AG04450 (cell line): ENCODE measurements at regions not wholly inside any gene's neighbourhood (a gene's known extent, or its start where the extent isn't known, plus 50 kb on each side); places are given as distances from the start of the nearest gene placed in this dataset.

Experiments used
- CTCF ChIA-PET: fragments of 300-600, 350-600 bp; formaldehyde crosslinking; extraction: SDS; loops from one replicate; lab custom pipeline; 2022; ENCODE audit warnings: antibody characterized with exemption, inconsistent platforms; lab: Charles Lee
- POLR2A ChIA-PET: fragments of 350-600 bp; formaldehyde crosslinking; extraction: SDS; loops from one replicate; lab custom pipeline; 2021; ENCODE audit warnings: antibody characterized with exemption, inconsistent platforms; lab: Yijun Ruan, JAX
- DNase-seq: peaks from one replicate; pipeline ENCODE4 v3.0.0-alpha.2; 2011; ENCODE audit warnings: low read depth, low spot score
- H3K27ac ChIP-seq: one replicate; pipeline ENCODE4 v1.5.1; 2012; ENCODE audit warnings: low read depth, low read length, control low read depth
- H3K27me3 ChIP-seq: one replicate; pipeline ENCODE4 v1.6.0; 2012; ENCODE audit warnings: low read length; ENCODE audit not compliant: control insufficient read depth, insufficient read depth
- H3K4me3 ChIP-seq: 2 replicates; pipeline ENCODE4 v1.5.1; 2011; ENCODE audit warnings: mild to moderate bottlenecking, low read depth, low read length, control low read depth
- H3K9me3 ChIP-seq: 2 replicates; pipeline ENCODE4 v1.5.1; 2012; ENCODE audit warnings: low read length; ENCODE audit not compliant: control insufficient read depth, insufficient read depth
- CTCF ChIP-seq: IDR thresholded peaks from 2 replicates; pipeline ENCODE4 v1.5.1; 2011; ENCODE audit warnings: low read depth, low read length, control low read depth, inconsistent platforms

GRCh38 chr1:38265293-38266196 lies 219.0 kb upstream of the POU3F1 start:
- CTCF ChIA-PET: interaction anchor here (0.5 kb wide), 1 partner anchor 569 kb away, joined by 4 read pairs; no protein-coding TSS in a partner anchor
- no peak for DNase-seq
- H3K27ac ChIP-seq: no peak overlapping the region

GRCh38 chr1:38263438-38263837 lies 216.8 kb upstream of the POU3F1 start:
- Histone ChIP-seq H3K4me3 (no peak overlapping the region), H3K9me3 (no peaks in the 10 kb centered on the region), H3K27ac (no peak overlapping the region), H3K27me3 (peaks cover 2% of the 10 kb centered on the region)
- DNase-seq: no peak
- POLR2A ChIA-PET: no interaction called here
- CTCF ChIA-PET: no interaction called here
- no peak for TF ChIP-seq CTCF

More at GRCh38 chr1:38265293-38266196, 219.0 kb upstream of the POU3F1 start:
- H3K9me3 ChIP-seq: no peaks in the 10 kb centered on the region
- H3K27me3 ChIP-seq: peaks cover 3% of the 10 kb centered on the region
- no peak overlapping the region for H3K4me3 ChIP-seq
- TF ChIP-seq CTCF: no peak
- POLR2A ChIA-PET: no interaction called here

GRCh38 chr1:38261574-38261973 lies 215.0 kb upstream of the POU3F1 start:
- H3K27ac ChIP-seq: no peak overlapping the region
- TF ChIP-seq CTCF: no peak
- H3K4me3 ChIP-seq: no peak overlapping the region
- POLR2A ChIA-PET: no interaction called here
- H3K27me3 ChIP-seq: peaks cover 2% of the 10 kb centered on the region
- no peaks in the 10 kb centered on the region for H3K9me3 ChIP-seq
- CTCF ChIA-PET: no interaction called here
- DNase-seq: no peak

GRCh38 chr1:38258085-38258627 lies 211.6 kb upstream of the POU3F1 start:
- CTCF ChIA-PET: no interaction called here

More at GRCh38 chr1:38258085-38258627, 211.6 kb upstream of the POU3F1 start:
- POLR2A ChIA-PET: no interaction called here
- no peak for TF ChIP-seq CTCF
- H3K27ac ChIP-seq: no peak overlapping the region
- no peak for DNase-seq
- no peaks in the 10 kb centered on the region for H3K9me3 ChIP-seq
- H3K4me3 ChIP-seq: no peak overlapping the region
- peaks cover 2% of the 10 kb centered on the region for H3K27me3 ChIP-seq
